Cardiac fibroblast (primary cell): ENCODE measurements at regions not wholly inside any gene's neighbourhood (a gene's known extent, or its start where the extent isn't known, plus 50 kb on each side); places are given as distances from the start of the nearest gene placed in this dataset.

ENCODE experiments used
- DNase-seq, 2 donors: peaks; one replicate each; pipeline versions ENCODE4 v3.0.0 to v3.0.0-alpha.2; 2010; ENCODE audit warnings: low read depth in 2 of 2
- H3K4me3 ChIP-seq, 2 donors: replicated peaks in 1 of 2; 1 replicate in 1 of 2; 2 replicates in 1 of 2; pipeline ENCODE4 v1.5.1; 2011; ENCODE audit warnings: low read depth in 2 of 2, low read length in 2 of 2, mild to moderate bottlenecking in 2 of 2, moderate library complexity in 1 of 2
- CTCF ChIP-seq: IDR thresholded peaks from one replicate; pipeline ENCODE4 v1.5.1; 2011; ENCODE audit warnings: low read depth, mild to moderate bottlenecking, low read length, inconsistent platforms

DNA sequence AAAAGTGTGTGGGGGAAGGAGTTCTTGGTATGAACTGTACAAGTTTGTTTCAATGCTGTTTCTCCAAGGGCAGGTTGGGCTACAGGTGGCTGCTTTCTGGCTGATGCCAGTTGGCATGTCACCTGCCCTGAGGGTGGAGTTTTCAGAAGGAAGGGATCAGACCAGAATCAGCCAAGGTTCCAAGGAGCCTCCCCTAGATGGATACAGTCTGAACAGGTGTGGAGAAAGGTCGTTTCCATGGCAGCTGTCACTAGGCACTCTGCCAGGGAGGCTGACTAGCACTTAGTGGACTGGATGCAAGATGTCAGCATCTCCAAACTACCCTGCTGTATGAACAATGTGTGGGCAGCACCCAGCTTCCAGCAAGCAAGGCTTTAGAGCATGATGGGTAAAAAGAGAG is 444.4 kb upstream of the HNRNPA3 start:
- TF ChIP-seq CTCF: no peak
- no peak for DNase-seq
- no peak overlapping the region for H3K4me3 ChIP-seq

- DNase-seq: no peak
- H3K4me3 ChIP-seq: no peak overlapping the region
- no peak for TF ChIP-seq CTCF
Measured at GRCh38 chr2:176769021-176769420, 443.6 kb upstream of the HNRNPA3 start.

GRCh38 chr2:176769499-176770370 is 442.9 kb upstream of the HNRNPA3 start:
- no peak overlapping the region for H3K4me3 ChIP-seq
- no peak for TF ChIP-seq CTCF
- no peak for DNase-seq

- TF ChIP-seq CTCF: no peak
- no peak for DNase-seq
- H3K4me3 ChIP-seq: no peak overlapping the region
Measured at GRCh38 chr2:176772816-176773215, 439.8 kb upstream of the HNRNPA3 start.

DNA sequence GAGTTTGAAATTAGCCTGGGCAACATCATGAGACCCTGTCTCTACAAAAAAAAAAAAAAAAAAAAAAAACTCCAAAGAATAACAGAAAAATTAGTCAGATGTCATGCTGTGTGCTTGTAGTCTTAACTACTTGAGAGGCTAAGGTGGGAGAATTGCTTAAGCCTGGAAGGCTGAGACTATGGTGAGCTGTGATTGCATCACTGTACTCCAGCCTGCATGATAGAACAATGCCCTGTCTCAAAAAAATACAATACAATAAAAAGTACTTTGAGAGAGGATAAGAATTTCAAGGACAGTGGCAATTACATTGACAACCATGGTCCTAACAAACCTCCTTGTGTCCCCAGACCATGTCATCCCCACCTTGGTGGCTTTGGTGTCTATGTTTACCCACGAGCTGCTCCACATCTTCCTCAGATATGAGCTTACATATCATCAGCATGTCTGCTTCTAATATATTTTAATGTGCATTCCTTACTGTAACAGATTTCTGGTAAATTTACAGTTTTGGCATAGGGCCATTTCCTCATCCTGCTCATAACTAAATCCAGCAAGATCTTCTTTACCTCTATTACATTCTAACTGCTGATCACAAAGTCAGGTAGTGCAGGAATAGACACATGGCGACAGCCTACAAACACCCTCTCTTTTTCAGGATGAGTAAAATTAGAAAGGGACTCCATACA is 437.7 kb upstream of the HNRNPA3 start:
- no peak for DNase-seq
- no peak overlapping the region for H3K4me3 ChIP-seq
- TF ChIP-seq CTCF: no peak

GRCh38 chr2:176777262-176777661 is 435.3 kb upstream of the HNRNPA3 start:
- DNase-seq: no peak
- H3K4me3 ChIP-seq: no peak overlapping the region
- TF ChIP-seq CTCF: no peak
